ENCODE measurements at regions not wholly inside any gene's neighbourhood (a gene's known extent, or its start where the extent isn't known, plus 50 kb on each side); places are given as distances from the start of the nearest gene placed in this dataset.

DNA sequence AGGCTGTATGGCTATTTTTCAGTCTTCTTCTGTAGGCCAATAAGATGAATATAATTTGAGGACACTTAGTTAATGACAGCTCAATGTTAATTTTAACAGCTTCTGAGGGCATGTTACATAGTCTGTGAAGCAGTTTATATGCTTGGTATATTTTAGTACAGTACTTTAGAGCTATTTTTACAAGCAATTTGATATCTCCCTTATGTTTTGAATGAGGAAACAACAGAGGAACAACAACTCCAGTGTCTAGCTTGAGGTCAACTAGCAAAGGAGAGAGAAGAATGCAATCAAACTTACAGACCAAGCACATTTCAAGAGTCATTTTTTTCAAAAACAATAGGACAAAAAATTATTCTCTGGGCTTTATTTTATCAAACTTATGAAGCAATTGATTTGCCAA, 469.1 kb upstream of the DCN start:
- intact Hi-C loops (cut with micrococcal nuclease; ENCODE audit: unreplicated experiment) (no loop called here), in situ Hi-C loops (cut with HindIII; ENCODE audit: low pct_unique_long_range_greater_than_20kb, low sequenced_read_pairs) (no loop called here)
- ATAC-seq: no peak
- no peak overlapping the region for H3K27ac ChIP-seq (ENCODE audit: low read length)
- H3K9me3 ChIP-seq (ENCODE audit: control insufficient read depth, insufficient read depth, low read depth, low read length): no peaks in the 10 kb centered on the region
- CTCF ChIA-PET: no interaction called here
- DNase-seq (ENCODE audit: low read depth, low spot score): no peak
- H3K36me3 ChIP-seq (ENCODE audit: control insufficient read depth, insufficient read depth, low read length): no peaks in the 10 kb centered on the region
- no peaks in the 10 kb centered on the region for H3K4me1 ChIP-seq (ENCODE audit: control insufficient read depth, insufficient read depth, low read length)
- POLR2A ChIA-PET: interaction anchor here (0.7 kb wide), 1 partner anchor 8 kb away, joined by 3 read pairs; no protein-coding TSS in a partner anchor
- H3K4me3 ChIP-seq (ENCODE audit: low read depth in 2 of 2, low read length in 2 of 2): no peak overlapping the region
- TF ChIP-seq, protein P1, sequence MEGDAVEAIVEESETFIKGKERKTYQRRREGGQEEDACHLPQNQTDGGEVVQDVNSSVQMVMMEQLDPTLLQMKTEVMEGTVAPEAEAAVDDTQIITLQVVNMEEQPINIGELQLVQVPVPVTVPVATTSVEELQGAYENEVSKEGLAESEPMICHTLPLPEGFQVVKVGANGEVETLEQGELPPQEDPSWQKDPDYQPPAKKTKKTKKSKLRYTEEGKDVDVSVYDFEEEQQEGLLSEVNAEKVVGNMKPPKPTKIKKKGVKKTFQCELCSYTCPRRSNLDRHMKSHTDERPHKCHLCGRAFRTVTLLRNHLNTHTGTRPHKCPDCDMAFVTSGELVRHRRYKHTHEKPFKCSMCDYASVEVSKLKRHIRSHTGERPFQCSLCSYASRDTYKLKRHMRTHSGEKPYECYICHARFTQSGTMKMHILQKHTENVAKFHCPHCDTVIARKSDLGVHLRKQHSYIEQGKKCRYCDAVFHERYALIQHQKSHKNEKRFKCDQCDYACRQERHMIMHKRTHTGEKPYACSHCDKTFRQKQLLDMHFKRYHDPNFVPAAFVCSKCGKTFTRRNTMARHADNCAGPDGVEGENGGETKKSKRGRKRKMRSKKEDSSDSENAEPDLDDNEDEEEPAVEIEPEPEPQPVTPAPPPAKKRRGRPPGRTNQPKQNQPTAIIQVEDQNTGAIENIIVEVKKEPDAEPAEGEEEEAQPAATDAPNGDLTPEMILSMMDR (IDR thresholded peaks at IDR 0.05): no peak
- TF ChIP-seq SIN3A (IDR thresholded peaks at IDR 0.05; ENCODE audit: borderline replicate concordance, insufficient read depth, low read depth, low read length) (no peak), POLR2AphosphoS5 (IDR thresholded peaks at IDR 0.05; ENCODE audit: low read depth, low read length) (no peak), TCF7L2 (IDR thresholded peaks at IDR 0.05; ENCODE audit: low read depth, low read length) (no peak), REST (IDR thresholded peaks at IDR 0.05; ENCODE audit: insufficient read depth in 1 of 2, low read depth in 2 of 2, low read length in 1 of 2) (no peak)
- no TSS peak for BruUV-seq (replicated peaks)
- H3K27me3 ChIP-seq (ENCODE audit: control insufficient read depth, insufficient read depth, low read length): no peaks in the 10 kb centered on the region

GRCh38 chr12:91643763-91644162, 461.1 kb upstream of the DCN start:
- BruUV-seq (replicated peaks): no TSS peak
- CTCF ChIA-PET: no interaction called here

More at GRCh38 chr12:91643763-91644162, 461.1 kb upstream of the DCN start:
- POLR2A ChIA-PET: no interaction called here
- TF ChIP-seq, protein P1 (IDR thresholded peaks at IDR 0.05): no peak
- TF ChIP-seq POLR2AphosphoS5 (IDR thresholded peaks at IDR 0.05; ENCODE audit: low read depth, low read length) (no peak), REST (IDR thresholded peaks at IDR 0.05; ENCODE audit: insufficient read depth in 1 of 2, low read depth in 2 of 2, low read length in 1 of 2) (no peak), SIN3A (IDR thresholded peaks at IDR 0.05; ENCODE audit: borderline replicate concordance, insufficient read depth, low read depth, low read length) (no peak), TCF7L2 (IDR thresholded peaks at IDR 0.05; ENCODE audit: low read depth, low read length) (no peak)
- in situ Hi-C loops (cut with HindIII; ENCODE audit: low pct_unique_long_range_greater_than_20kb, low sequenced_read_pairs): no loop called here
- no peaks in the 10 kb centered on the region for H3K36me3 ChIP-seq (ENCODE audit: control insufficient read depth, insufficient read depth, low read length)
- no peak for ATAC-seq
- H3K4me3 ChIP-seq (ENCODE audit: low read depth in 2 of 2, low read length in 2 of 2): no peak overlapping the region
- no peak for DNase-seq (ENCODE audit: low read depth, low spot score)
- intact Hi-C loops (cut with micrococcal nuclease; ENCODE audit: unreplicated experiment): no loop called here
- H3K27ac ChIP-seq (ENCODE audit: low read length): no peak overlapping the region
- no peaks in the 10 kb centered on the region for H3K27me3 ChIP-seq (ENCODE audit: control insufficient read depth, insufficient read depth, low read length)
- no peaks in the 10 kb centered on the region for H3K9me3 ChIP-seq (ENCODE audit: control insufficient read depth, insufficient read depth, low read depth, low read length)
- no peaks in the 10 kb centered on the region for H3K4me1 ChIP-seq (ENCODE audit: control insufficient read depth, insufficient read depth, low read length)
